Glomerular visceral epithelial cell (primary cell): ENCODE measurements at regions not wholly inside any gene's neighbourhood (a gene's known extent, or its start where the extent isn't known, plus 50 kb on each side); places are given as distances from the start of the nearest gene placed in this dataset.

Experiments
- DNase-seq: peaks from one replicate; pipeline ENCODE4 v3.0.0-alpha.2; 2016; ENCODE audit errors: extremely low spot score

DNA sequence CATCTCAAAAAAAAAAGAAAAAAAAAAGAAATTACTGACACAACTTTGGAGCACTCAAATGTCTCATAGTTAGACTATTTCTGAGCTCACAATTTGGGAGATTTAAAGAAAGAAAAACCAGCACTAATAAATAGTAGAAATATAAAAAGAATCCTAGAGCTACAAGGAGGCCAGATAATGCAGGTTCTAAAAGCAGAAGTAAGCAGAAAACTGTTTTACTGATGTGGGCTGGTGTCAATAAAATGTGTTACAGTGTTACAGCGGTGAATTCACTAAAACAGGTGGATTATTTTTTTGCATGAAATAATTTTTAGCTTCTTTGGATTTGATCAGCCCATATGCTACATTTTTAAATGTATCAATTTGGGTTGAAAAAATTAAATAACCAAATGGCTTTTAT, 375.9 kb downstream of the GPM6A start:
- DNase-seq, result no peak

DNA sequence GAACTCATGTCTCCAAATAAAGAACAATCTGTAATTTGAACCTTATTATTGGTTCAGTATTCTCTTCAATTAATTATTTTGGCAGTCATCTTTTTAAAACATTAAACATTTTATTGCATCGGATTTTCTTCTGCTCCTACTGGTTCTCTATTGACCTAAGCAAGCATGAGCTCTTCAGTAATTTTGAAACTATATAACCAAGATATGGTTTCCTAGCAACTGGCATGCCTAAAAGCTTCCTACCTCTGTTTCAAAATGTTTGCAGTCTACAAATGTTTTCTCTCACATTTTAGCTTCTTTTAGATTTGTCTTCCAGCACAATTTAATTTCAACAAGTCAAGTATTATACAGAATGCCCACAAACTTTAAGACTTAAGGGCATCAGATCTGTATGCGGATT, 371.3 kb downstream of the GPM6A start:
- no peak for DNase-seq

DNA sequence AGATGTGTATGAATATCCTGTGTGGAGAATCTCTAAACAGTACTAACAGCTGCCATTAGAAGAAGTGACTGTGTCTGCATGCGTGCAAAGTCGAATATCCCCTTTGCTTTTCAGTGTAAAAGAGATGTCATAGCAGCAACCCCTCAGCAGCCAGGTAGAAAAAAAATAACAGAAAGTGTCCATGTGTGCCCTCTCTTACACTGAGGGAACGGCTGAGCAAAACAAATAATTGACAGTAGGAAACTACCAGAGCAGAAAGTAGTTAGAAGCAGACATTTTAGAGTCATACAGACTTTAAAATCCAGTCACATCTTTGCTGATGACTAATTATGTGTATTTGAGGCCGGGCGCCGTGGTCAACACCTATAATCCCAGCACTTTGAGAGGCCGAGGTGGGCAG, 370.8 kb downstream of the GPM6A start:
- DNase-seq, result no peak

DNA sequence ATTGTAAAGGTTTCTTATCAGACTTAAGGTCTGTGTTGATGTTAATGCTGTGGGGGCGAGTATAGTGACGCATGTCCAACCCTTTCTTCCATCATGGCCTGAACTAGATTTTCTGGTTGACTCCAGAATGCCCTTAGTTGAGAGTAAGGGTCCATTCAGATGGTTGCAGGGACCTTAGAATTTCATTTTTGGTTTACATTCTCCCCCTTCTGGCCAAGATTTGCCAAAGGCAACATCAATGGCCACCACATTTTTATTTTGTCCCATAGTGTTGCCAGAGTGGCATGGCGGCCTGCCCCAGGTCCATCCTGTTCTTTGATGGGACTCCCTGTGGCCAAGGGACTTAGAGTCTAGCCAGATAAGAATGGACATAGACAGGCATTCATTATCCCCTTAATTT, 368.5 kb downstream of the GPM6A start:
- DNase-seq, result no peak

DNA sequence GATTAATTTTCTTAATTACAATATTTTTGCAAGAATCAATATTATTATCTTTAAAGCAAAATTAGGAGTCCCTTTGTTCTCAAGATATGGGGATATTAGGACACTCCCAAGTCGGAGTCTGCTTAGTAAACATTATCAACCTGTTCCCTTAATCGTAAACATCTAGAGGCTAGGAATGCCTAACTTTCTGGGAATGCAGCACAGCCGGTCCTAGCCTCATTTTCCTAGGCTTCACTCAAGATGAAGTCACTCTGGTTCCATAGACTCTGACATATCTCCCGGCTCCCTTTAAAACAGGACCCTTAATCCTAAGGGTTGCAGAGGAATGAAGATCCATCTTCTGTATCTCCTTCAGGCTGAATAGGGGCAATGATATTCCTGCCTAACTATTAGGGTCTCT, 367.6 kb downstream of the GPM6A start:
- no peak for DNase-seq

- no peak for DNase-seq
Observed at GRCh38 chr4:175447016-175447415, 365.0 kb downstream of the GPM6A start.

DNA sequence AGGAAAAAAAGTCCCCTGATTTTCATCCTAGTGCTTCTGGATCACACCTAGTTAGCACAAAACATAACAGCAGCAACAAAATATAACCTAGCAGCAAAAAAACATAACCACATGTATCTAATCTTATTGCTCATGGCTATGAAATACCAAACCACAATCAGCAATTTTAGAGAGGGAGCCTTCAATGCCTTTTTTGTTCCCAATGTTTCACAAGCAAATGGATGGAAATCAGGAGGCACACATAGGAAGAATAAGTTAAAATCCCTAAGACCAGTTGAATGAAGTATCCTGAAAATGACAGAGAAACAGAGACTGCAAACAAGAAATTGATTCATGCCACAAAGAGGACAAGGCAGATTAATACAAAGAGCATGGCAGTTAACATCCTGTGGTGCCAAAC, 361.6 kb downstream of the GPM6A start:
- no peak for DNase-seq

DNA sequence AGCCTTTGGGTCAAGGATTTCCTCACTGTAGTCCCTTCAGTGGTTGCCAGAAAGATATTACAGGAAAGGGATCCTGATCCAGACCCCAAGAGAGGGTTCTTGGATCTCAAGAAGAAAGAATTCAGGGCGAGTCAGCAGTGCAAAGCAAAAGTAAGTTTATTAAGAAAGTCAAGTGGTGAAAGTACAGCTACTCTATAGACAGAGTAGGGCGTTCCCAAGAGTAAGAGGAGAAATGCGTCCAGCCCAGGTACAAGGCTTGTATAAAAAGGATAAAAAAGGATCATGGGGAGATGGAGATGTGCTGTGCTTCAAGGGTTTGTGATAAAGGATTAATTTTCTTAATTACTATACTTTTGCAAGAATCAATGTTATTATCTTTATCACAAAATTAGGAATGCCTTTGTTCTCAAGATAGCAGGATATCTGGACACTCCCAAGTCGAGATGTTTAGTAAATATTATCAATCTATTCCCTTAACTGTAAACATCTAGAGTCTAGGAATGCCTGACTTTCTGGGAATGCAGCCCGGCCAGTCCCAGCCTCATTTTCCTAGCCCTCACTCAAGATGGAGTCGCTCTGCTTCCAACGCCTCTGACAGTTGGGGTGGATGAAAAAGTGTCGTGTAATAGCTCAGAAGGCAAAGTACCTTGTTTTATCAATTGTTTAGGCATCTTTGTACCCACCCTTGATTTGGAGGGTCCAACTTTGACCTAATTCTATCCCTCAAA, 360.7 kb downstream of the GPM6A start:
- no peak for DNase-seq

DNA sequence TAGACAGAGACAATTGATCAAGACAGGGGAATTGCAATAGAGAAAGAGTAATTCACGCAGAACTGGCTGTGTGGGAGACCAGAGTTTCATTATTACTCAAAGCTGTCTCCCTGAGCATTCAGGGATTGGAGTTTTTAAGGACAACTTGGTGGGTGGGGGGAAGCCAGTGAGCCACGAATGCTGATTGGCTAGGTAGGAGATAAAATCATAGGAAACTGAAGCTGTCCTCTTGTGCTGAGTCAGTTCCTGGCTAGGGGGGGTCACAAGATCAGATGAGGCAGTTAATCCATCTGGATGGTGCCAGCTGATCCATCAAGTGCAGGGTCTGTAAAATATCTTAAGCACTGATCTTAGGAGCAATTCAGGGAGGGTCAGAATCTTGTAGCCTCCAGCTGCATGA, 358.6 kb downstream of the GPM6A start:
- DNase-seq, result no peak

GRCh38 chr4:175456131-175456530, 355.9 kb downstream of the GPM6A start:
- peak; percentile 61 for DNase-seq

DNA sequence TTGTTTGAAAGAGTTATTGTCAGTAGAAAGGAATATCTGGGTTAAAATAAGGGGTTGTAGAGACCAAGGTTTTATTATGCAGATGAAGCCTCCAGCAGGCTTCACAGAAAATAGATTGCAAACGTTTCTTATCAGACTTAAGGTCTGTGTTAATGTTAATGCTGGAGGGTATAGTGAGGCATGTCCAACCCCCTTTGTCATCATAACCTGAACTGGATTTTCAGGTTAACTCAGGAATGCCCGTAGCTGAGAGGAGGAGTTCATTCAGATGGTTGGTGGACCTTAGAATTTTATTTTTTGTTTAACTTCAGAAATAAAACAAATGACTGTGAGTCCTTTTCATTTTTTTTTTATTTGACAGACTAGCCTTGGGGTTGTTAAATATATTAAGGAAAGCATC, 354.1 kb downstream of the GPM6A start:
- no peak for DNase-seq

DNA sequence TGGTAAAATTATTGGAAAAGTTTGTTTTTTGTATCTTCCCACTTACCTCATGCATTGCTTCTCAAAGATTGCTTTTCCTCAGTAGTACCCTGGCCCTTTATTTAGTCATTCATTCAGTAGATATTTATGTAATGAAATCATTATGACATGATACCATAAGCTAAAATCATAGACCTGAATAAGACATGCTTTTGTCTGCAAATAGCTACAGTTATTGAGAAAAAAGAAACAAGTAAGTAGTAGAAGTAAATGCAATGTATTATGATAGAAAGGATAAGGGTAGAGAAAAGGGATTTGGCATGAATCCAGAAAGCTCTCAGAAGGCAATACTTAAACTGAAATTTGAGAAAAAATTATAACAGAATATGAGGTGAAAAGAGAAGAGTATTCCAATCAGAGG, 352.5 kb downstream of the GPM6A start:
- DNase-seq, result no peak

DNA sequence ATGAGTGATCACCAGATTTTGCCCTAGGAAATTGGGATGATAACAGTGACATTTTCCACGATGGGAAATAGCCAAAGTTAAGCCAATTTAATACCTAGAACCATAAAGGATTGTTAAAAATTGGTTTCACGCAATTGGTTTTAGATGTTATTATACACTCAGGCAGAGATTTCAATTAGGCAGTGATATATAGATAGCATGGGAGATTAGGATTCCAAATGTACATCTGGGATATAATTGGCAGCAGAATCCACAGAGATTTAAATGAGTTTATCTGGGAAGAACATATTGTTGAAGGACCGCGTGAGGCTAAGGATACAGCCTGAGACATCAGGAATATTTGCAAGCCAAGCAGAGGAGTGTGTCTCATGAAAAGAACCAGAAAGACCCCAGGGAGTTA, 351.6 kb downstream of the GPM6A start:
- DNase-seq, result no peak

DNA sequence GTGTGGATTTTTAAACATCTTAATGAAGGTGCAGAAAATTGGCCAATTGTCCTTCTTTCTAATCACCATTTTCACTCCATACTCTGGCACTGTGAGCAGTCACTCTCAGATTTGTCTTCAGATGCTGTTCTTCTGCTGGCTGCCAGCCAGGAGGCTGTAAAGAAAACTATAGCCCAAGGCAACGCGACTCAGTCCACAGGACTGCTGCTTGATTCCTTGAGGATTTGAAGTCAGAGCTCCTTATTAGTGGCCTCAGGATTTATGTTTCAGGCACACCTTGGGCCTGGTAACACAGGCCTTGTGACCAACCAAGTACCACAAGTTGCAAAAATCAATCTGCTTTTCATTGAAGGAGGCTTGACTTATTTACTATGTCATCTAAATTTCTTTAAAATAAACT, 342.6 kb downstream of the GPM6A start:
- peak; percentile 25 for DNase-seq

DNA sequence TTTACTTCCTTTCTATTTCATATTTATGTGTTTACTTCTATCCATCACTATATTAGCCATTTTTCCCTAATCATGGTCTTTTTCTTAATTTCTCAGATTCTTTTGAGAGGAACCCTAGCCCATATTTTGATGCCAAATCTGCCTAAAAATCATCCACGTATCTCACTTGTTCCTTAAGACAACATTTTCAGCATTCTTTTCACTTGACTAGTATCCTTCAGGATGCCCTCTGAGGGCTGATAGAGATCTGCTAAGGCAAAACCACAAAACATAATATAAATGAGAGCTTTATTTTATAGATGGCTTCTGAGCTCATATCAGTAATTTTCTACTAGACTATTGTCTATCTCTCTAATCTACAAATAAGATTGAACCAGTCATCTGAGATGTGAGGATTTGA, 341.9 kb downstream of the GPM6A start:
- peak; percentile 14 for DNase-seq

GRCh38 chr4:175480404-175480803, 331.7 kb downstream of the GPM6A start:
- no peak for DNase-seq

DNA sequence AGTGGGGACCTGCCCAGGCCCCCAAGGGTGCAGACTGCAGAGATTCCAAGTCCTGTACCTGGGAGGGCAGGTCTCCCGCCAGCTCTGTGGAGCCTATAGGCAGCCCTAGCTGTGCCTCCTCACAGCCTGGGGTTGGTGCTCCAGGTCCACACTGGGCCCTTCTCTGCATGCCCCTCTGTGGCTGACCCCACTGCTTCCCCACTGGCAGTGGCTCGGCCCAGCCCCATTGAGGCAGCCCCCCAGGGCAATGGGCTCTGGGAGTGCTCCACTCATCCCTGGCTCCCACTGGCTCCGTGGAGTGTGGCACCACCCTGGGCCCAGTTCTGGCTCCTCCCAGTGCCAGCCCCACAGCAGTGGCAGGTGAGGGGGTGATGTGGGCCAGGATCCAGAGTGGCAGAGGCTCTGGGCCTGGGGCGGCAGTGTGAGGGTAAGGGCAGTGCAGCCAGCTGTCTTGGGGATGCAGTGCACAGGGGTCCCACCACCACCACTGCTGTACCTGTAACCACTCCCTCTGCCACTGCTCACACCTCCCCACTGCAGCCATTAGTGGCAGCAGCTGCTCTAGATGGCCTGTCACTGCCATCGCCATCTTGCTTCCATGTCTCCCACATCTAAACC, 312.2 kb downstream of the GPM6A start:
- no peak for DNase-seq

DNA sequence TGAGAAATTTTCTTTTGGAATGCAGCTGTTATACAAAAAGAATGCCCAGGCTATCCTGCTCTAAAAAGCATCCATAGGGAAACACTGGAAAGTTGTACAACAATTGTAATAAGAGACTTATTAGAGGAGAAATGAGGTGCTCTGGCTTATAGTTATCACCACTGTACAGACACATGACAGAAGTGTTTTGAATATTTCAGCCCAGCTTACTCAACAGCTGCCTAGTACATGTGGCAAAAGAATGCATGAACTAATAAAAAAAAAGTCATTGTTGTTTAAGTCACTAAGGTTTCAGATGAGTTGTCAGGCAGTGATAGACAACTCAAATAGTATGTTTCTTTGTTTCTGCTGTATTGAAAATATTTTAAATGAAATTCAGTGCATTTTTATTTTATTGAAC, 307.7 kb downstream of the GPM6A start:
- no peak for DNase-seq

- no peak for DNase-seq
Observed at GRCh38 chr4:175509320-175509719, 302.7 kb downstream of the GPM6A start.

- no peak for DNase-seq
Observed at GRCh38 chr4:175511861-175512260, 300.2 kb downstream of the GPM6A start.

DNA sequence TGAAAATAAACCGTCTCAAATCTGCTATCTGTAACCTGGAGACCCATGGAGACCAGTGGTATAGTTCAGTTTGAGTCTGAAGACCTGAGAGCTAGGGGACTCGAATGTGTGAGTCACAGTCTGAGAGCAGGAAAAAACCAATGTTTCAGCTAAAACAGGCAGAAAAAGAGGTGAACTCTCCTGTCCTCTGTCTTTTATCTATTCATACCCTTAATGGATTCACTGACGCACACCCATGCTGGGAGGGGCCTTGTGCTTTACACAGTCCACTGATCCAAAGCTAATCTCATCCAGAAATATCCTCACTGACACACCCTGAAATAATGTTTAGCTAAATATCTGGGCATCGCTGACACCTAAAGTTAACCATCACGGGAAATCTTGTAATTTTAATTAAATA, 297.9 kb downstream of the GPM6A start:
- DNase-seq, result peak; percentile 74

- no peak for DNase-seq
Observed at GRCh38 chr4:175530655-175531054, 281.4 kb downstream of the GPM6A start.

DNA sequence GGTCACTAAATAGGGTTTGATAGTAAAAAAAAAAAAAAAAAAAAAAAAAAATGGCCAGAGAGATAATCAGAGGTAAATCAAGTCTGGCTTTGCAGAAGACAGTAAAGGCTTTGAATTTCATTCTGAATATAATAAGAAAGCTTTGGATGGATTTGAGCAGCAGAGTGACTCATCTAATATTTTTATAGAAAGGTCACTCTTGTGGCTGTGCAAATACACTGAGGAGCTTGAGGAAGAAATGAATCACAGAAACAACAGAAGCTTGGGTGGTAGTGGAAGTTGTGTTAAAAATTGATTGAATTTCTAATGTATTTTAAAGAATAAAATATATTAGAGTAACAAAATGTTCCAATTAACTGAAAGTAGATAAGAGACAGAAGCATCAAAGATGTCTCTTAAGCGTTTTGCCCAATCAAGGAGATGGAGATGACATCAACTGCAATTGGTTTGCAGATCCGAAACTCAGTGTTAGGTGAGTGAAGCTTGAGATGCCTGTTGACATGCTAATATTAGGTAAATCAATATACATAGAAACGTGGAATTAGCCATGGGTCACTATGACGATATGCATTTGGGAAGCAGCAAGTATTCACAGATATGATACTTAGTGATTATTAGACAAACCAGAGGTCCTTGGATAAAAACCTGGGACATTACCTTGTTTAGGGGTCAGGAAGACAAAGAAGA, 280.5 kb downstream of the GPM6A start:
- DNase-seq, result peak; percentile 55
